K562 (cell line): ENCODE measurements at regions not wholly inside any gene's neighbourhood (a gene's known extent, or its start where the extent isn't known, plus 50 kb on each side); places are given as distances from the start of the nearest gene placed in this dataset.

Experiments
- ATAC-seq: fragments of 200-7000 bp; cut with Tn5 transposase; 3 replicates; pipeline ENCODE4 v1.9.1; 2020; ENCODE audit warnings: moderate library complexity
- BruUV-seq: library from RNA; stranded (reverse); fragments of 400-500 nt; replicated peaks from 2 replicates; lab custom pipeline; 2021; lab: Mats Ljungman, UMichigan
- CTCF ChIA-PET: fragments of 300-600 bp; formaldehyde crosslinking; extraction: SDS; loops from one replicate; lab custom pipeline; 2021; ENCODE audit warnings: low intra/inter-chr PET ratio; lab: Yijun Ruan, JAX
- POLR2A ChIA-PET: fragments of 300-600, 350-650 bp; sonication (Branson Sonifier 250); formaldehyde crosslinking; extraction: SDS; loops from one replicate; lab custom pipeline; 2021; ENCODE audit warnings: antibody characterized with exemption, inconsistent platforms; lab: Yijun Ruan, JAX
- DNase-seq, 4 experiments: peaks; one replicate each; pipeline versions ENCODE4 v3.0.0 to v3.0.0-alpha.2; 2011 to 2018; ENCODE audit warnings: low spot score in 3 of 4, mixed read lengths in 3 of 4; ENCODE audit errors: extremely low read depth in 1 of 4
- FAIRE-seq: peaks from 2 replicates; lab custom pipeline; 2011; peaks lifted over from hg19 to GRCh38; lab: Jason Lieb, UNC
- H2AFZ ChIP-seq: 2 replicates; pipeline ENCODE4 v1.6.0; 2011; ENCODE audit warnings: low read depth, low read length, control low read depth, inconsistent platforms
- H3K27ac ChIP-seq: fragments of 200-600 bp; 3 replicates; pipeline ENCODE4 v1.8.0; 2011; ENCODE audit warnings: low read depth, mild to moderate bottlenecking, control low read depth, inconsistent platforms, low read length, moderate library complexity, mixed read lengths; ENCODE audit errors: extremely low read depth
- H3K27me3 ChIP-seq, 2 experiments: fragments of 300-600 bp in 1 of 2; 2 replicates in 1 of 2; 3 replicates in 1 of 2; pipeline versions ENCODE4 v1.6.0 to v1.8.0; 2011; ENCODE audit warnings: inconsistent platforms in 2 of 2, low read length in 2 of 2, mild to moderate bottlenecking in 1 of 2, mixed read lengths in 1 of 2, moderate library complexity in 1 of 2; ENCODE audit not compliant: control insufficient read depth in 2 of 2, insufficient read depth in 2 of 2
- H3K36me3 ChIP-seq: fragments of 300-600 bp; 3 replicates; pipeline ENCODE4 v1.8.0; 2011; ENCODE audit warnings: mild to moderate bottlenecking, low read length, inconsistent platforms; ENCODE audit not compliant: control insufficient read depth, insufficient read depth
- H3K4me1 ChIP-seq, 2 experiments: fragments of 200-600 bp in 1 of 2; replicated peaks in 1 of 2; 2 replicates in 1 of 2; 3 replicates in 1 of 2; pipeline versions ENCODE4 v1.5.1 to v1.8.0; 2011; ENCODE audit warnings: inconsistent platforms in 2 of 2, low read length in 2 of 2, mild to moderate bottlenecking in 1 of 2, mixed read lengths in 1 of 2, moderate library complexity in 1 of 2; ENCODE audit not compliant: control insufficient read depth in 2 of 2, insufficient read depth in 2 of 2
- H3K4me2 ChIP-seq: 2 replicates; pipeline ENCODE4 v1.6.1; 2011; ENCODE audit warnings: low read length, control low read depth, inconsistent platforms, mixed read lengths; ENCODE audit not compliant: insufficient read depth
- H3K4me3 ChIP-seq: fragments of 200-600 bp; sonication (generic), shearing (Covaris generic); 2 replicates; pipeline ENCODE4 v1.5.1; 2016; ENCODE audit warnings: control low read depth, inconsistent platforms
- H3K79me2 ChIP-seq: fragments of 200-600 bp; 3 replicates; pipeline ENCODE4 v1.8.0; 2011; ENCODE audit warnings: low read length, inconsistent platforms; ENCODE audit not compliant: control insufficient read depth, insufficient read depth
- H3K9ac ChIP-seq, 2 experiments: 2 replicates each; pipeline versions ENCODE4 v1.6.0 to v1.6.1; 2011; ENCODE audit warnings: low read depth in 2 of 2, low read length in 2 of 2, control low read depth in 1 of 2, inconsistent platforms in 1 of 2, mild to moderate bottlenecking in 1 of 2, mixed read lengths in 1 of 2; ENCODE audit not compliant: insufficient read depth in 1 of 2
- H3K9me1 ChIP-seq: one replicate; pipeline ENCODE4 v1.6.0; 2011; ENCODE audit warnings: inconsistent platforms, mild to moderate bottlenecking, low read length, moderate library complexity; ENCODE audit not compliant: control insufficient read depth, insufficient read depth
- H3K9me3 ChIP-seq: replicated peaks from 2 replicates; pipeline ENCODE4 v1.5.1; 2011; ENCODE audit warnings: low read depth, low read length, inconsistent platforms; ENCODE audit not compliant: control insufficient read depth, insufficient read depth
- H4K20me1 ChIP-seq: replicated peaks from 2 replicates; pipeline ENCODE4 v1.6.1; 2011; ENCODE audit warnings: low read length, inconsistent platforms, mixed read lengths; ENCODE audit not compliant: control insufficient read depth, insufficient read depth
- DLX4 ChIP-seq: fragments of 250-450 bp; sonication (Bioruptor Pico); IDR thresholded peaks from 2 replicates; pipeline ENCODE4 v1.6.1; 2021; ENCODE audit warnings: mild to moderate bottlenecking
- HCFC1 ChIP-seq: IDR thresholded peaks from 2 replicates; pipeline ENCODE4 v1.6.1; 2012; ENCODE audit warnings: low read depth, low read length, improper control_type of control experiment
- NFATC3 ChIP-seq: fragments of 450-650 bp; IDR thresholded peaks from 2 replicates; pipeline ENCODE4 v1.6.1; 2017; ENCODE audit warnings: mild to moderate bottlenecking
- RAD21 ChIP-seq, 2 experiments: fragments of 250-450 bp in 1 of 2; fragments of 450-650 bp in 1 of 2; sonication (Bioruptor Pico) in 1 of 2; formaldehyde crosslinking in 1 of 2; IDR thresholded peaks in 1 of 2; conservative IDR thresholded peaks in 1 of 2; 2 replicates each; pipeline versions ENCODE4 v1.4.0 to v1.8.0; 2020 to 2022; ENCODE audit warnings: mild to moderate bottlenecking in 2 of 2, moderate library complexity in 1 of 2
- RREB1 ChIP-seq: fragments of 250-450 bp; sonication (Bioruptor Pico); IDR thresholded peaks from 2 replicates; pipeline ENCODE4 v1.4.0; 2020
- TAF1 ChIP-seq: IDR thresholded peaks from 2 replicates; pipeline ENCODE4 v1.6.1; 2011; ENCODE audit warnings: mild to moderate bottlenecking, low read length, moderate library complexity; ENCODE audit not compliant: insufficient read depth, control insufficient read depth, severe bottlenecking; ENCODE audit errors: extremely low read depth
- ZFP30 ChIP-seq: fragments of 250-450 bp; sonication (Bioruptor Pico); IDR thresholded peaks from 2 replicates; pipeline ENCODE4 v1.8.0; 2022; ENCODE audit warnings: moderate library complexity, mild to moderate bottlenecking, inconsistent platforms, borderline replicate concordance
- ZNF274 ChIP-seq: IDR thresholded peaks from 2 replicates; pipeline ENCODE4 v1.6.1; 2011; ENCODE audit warnings: low read depth, mild to moderate bottlenecking, low read length, moderate library complexity, borderline replicate concordance
- ZNF280B ChIP-seq: fragments of 250-450 bp; sonication (Bioruptor Pico); IDR thresholded peaks from 2 replicates; pipeline ENCODE4 v1.5.1; 2021; ENCODE audit warnings: mild to moderate bottlenecking
- ZNF830 ChIP-seq: fragments of 250-450 bp; sonication (Bioruptor Pico); IDR thresholded peaks from 2 replicates; pipeline ENCODE4 v1.5.0; 2021; ENCODE audit warnings: mild to moderate bottlenecking
- WGBS: fragments of 100-300 bp; shearing (Covaris generic); methylation state at CpG from one replicate; pipeline ENCODE4 v1.1.6; 2016; ENCODE audit warnings: low coverage, mixed read lengths; ENCODE audit not compliant: insufficient coverage; ENCODE audit errors: missing lambda C conversion rate; 5-methylcytosine and 5-hydroxymethylcytosine counted together
- in situ Hi-C: fragments of 300-500 bp; cut with MboI; formaldehyde crosslinking; loops from 4 replicates; pipeline ENCODE4 v1.15.0; 2018; ENCODE audit warnings: inconsistent platforms, mixed read lengths
- intact Hi-C: fragments of 100-400 bp; cut with micrococcal nuclease; formaldehyde crosslinking; loops from 2 replicates; pipeline ENCODE4 v1.14.2; 2022

GRCh38 chr11:36948460-36949127 is 350.6 kb upstream of the RAG2 start:
- WGBS: 2% methylated on average over 7 of the region's 7 CpGs
- H4K20me1 ChIP-seq: no peaks in the 10 kb centered on the region
- intact Hi-C loops (no loop called here), in situ Hi-C loops (no loop called here)
- FAIRE-seq (no peak), DNase-seq (no peak), ATAC-seq (no peak)
- H3K9me3 ChIP-seq: no peaks in the 10 kb centered on the region
- no peaks in the 10 kb centered on the region for H3K27me3 ChIP-seq
- H3K79me2 ChIP-seq: no peaks in the 10 kb centered on the region
- ChIA-PET CTCF (no interaction called here), POLR2A (no interaction called here)
- H3K4me2 ChIP-seq: no peak overlapping the region
- H2AFZ ChIP-seq: no peak overlapping the region
- no peaks in the 10 kb centered on the region for H3K9me1 ChIP-seq
- no peak overlapping the region for H3K27ac ChIP-seq
- no TSS peak for BruUV-seq
- H3K36me3 ChIP-seq: no peaks in the 10 kb centered on the region
- H3K4me3 ChIP-seq: no peak overlapping the region
- no peaks in the 10 kb centered on the region for H3K4me1 ChIP-seq
- no peak for TF ChIP-seq ZNF830 (CRISPR knock-in tag)
- no peak for TF ChIP-seq NFATC3
- TF ChIP-seq TAF1: no peak
- no peak for TF ChIP-seq RAD21 (CRISPR knock-in tag; conservative IDR thresholded peaks at IDR 0.05 in 1 of 2, IDR thresholded peaks at IDR 0.05 in 1 of 2)
- no peak for TF ChIP-seq ZFP30 (CRISPR knock-in tag)
- no peak for TF ChIP-seq DLX4 (CRISPR knock-in tag)
- no peak for TF ChIP-seq HCFC1
- no peak for TF ChIP-seq RREB1 (CRISPR knock-in tag)
- TF ChIP-seq ZNF280B (CRISPR knock-in tag): no peak
- TF ChIP-seq ZNF274: no peak
- no peak overlapping the region for H3K9ac ChIP-seq
